Activated CD8-positive, alpha-beta T cell treated with anti-CD3 and anti-CD28 coated beads for 36 hours (primary cell): ENCODE measurements at regions not wholly inside any gene's neighbourhood (a gene's known extent, or its start where the extent isn't known, plus 50 kb on each side); places are given as distances from the start of the nearest gene placed in this dataset.

Experiments
- ATAC-seq: fragments of 200-7000 bp; cut with Tn5 transposase; one replicate; pipeline ENCODE4 v1.10.0; 2021; ENCODE audit warnings: mild to moderate bottlenecking, moderate library complexity
- CTCF ChIA-PET: fragments of 350-600 bp; sonication (Branson Sonifier 250); formaldehyde crosslinking; loops from one replicate; lab custom pipeline; 2021; ENCODE audit warnings: antibody characterized with exemption; lab: Charles Lee
- POLR2A ChIA-PET: fragments of 350-600 bp; sonication (Branson Sonifier 250); formaldehyde crosslinking; loops from one replicate; lab custom pipeline; 2021; ENCODE audit warnings: antibody characterized with exemption; lab: Charles Lee
- DNase-seq: peaks from one replicate; pipeline ENCODE4 v3.0.0-alpha.2; 2020
- H3K27ac Mint-ChIP-seq: one replicate; pipeline ENCODE4 v1.8.0; 2021; ENCODE audit warnings: mild to moderate bottlenecking, mixed read lengths
- H3K27me3 Mint-ChIP-seq: one replicate; pipeline ENCODE4 v1.8.0; 2021; ENCODE audit warnings: mixed read lengths
- H3K36me3 Mint-ChIP-seq: one replicate; pipeline ENCODE4 v1.8.0; 2021; ENCODE audit warnings: low read depth, mixed read lengths
- H3K4me1 Mint-ChIP-seq: one replicate; pipeline ENCODE4 v1.8.0; 2021; ENCODE audit warnings: low read depth, mixed read lengths
- H3K4me3 Mint-ChIP-seq: one replicate; pipeline ENCODE4 v1.8.0; 2021; ENCODE audit warnings: mild to moderate bottlenecking, moderate library complexity, mixed read lengths
- H3K9me3 Mint-ChIP-seq: one replicate; pipeline ENCODE4 v1.8.0; 2021; ENCODE audit warnings: mixed read lengths
- CTCF ChIP-seq: fragments of 200-600 bp; IDR thresholded peaks from one replicate; pipeline ENCODE4 v1.8.0; 2022; ENCODE audit warnings: antibody characterized with exemption, mild to moderate bottlenecking
- intact Hi-C: fragments of 100-400 bp; cut with micrococcal nuclease; formaldehyde crosslinking; loops from one replicate; pipeline ENCODE4 v1.10.0; 2022

GRCh38 chr20:8935878-8936277 is 133.0 kb upstream of the PLCB4 start:
- DNase-seq = no peak
- Mint-ChIP-seq H3K4me1 (no peaks in the 10 kb centered on the region), H3K36me3 (no peaks in the 10 kb centered on the region), H3K9me3 (no peaks in the 10 kb centered on the region), H3K27me3 (no peaks in the 10 kb centered on the region), H3K27ac (no peak overlapping the region), H3K4me3 (no peak overlapping the region)
- POLR2A ChIA-PET = no interaction called here
- no peak for ATAC-seq
- CTCF ChIA-PET = no interaction called here
- intact Hi-C loops = no loop called here
- TF ChIP-seq CTCF = no peak

DNA sequence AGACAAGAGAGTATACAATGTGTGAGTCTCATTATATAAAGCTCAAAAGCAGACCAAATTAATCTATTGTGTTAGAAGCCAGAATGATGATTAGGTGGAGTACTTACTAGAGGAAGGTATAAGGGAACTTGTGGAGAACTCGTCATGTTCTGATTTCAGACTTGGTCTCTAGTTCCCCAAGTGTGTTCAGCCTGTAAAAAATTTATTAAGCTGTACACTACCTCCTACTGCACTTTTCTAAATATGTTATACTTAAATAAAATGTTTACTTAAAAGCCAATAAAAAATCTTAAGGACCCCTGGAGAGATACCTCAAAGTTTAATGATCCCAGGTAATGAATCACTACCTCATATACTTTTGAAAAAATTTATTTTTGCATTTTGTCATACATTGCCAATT is 130.4 kb upstream of the PLCB4 start:
- DNase-seq = no peak
- no peak for TF ChIP-seq CTCF
- ChIA-PET CTCF (no interaction called here), POLR2A (no interaction called here)
- no peaks in the 10 kb centered on the region for H3K27me3 Mint-ChIP-seq
- no peak overlapping the region for H3K27ac Mint-ChIP-seq
- no peak overlapping the region for H3K4me3 Mint-ChIP-seq
- H3K9me3 Mint-ChIP-seq = no peaks in the 10 kb centered on the region
- no peaks in the 10 kb centered on the region for H3K36me3 Mint-ChIP-seq
- H3K4me1 Mint-ChIP-seq = no peaks in the 10 kb centered on the region
- intact Hi-C loops = no loop called here
- ATAC-seq = no peak

GRCh38 chr20:8940326-8940725 is 128.6 kb upstream of the PLCB4 start:
- DNase-seq = no peak
- Mint-ChIP-seq H3K4me3 (no peak overlapping the region), H3K27me3 (no peaks in the 10 kb centered on the region), H3K4me1 (no peaks in the 10 kb centered on the region), H3K36me3 (no peaks in the 10 kb centered on the region), H3K27ac (no peak overlapping the region), H3K9me3 (no peaks in the 10 kb centered on the region)
- ChIA-PET CTCF (no interaction called here), POLR2A (no interaction called here)
- TF ChIP-seq CTCF = no peak
- no peak for ATAC-seq
- intact Hi-C loops = no loop called here

GRCh38 chr20:8943631-8944030 is 125.3 kb upstream of the PLCB4 start:
- no peaks in the 10 kb centered on the region for H3K9me3 Mint-ChIP-seq
- DNase-seq (no peak), ATAC-seq (no peak)
- no peak overlapping the region for H3K4me3 Mint-ChIP-seq
- no peaks in the 10 kb centered on the region for H3K27me3 Mint-ChIP-seq
- intact Hi-C loops = no loop called here
- H3K4me1 Mint-ChIP-seq = no peaks in the 10 kb centered on the region
- H3K27ac Mint-ChIP-seq = no peak overlapping the region
- no peaks in the 10 kb centered on the region for H3K36me3 Mint-ChIP-seq
- ChIA-PET POLR2A (no interaction called here), CTCF (no interaction called here)
- no peak for TF ChIP-seq CTCF

- intact Hi-C loops = no loop called here
- no peak overlapping the region for H3K27ac Mint-ChIP-seq
- POLR2A ChIA-PET = no interaction called here
- no peak for TF ChIP-seq CTCF
- no peak overlapping the region for H3K4me3 Mint-ChIP-seq
- no peak for DNase-seq
- no peaks in the 10 kb centered on the region for H3K27me3 Mint-ChIP-seq
- no peaks in the 10 kb centered on the region for H3K36me3 Mint-ChIP-seq
- CTCF ChIA-PET = no interaction called here
- no peaks in the 10 kb centered on the region for H3K4me1 Mint-ChIP-seq
- H3K9me3 Mint-ChIP-seq = no peaks in the 10 kb centered on the region
- ATAC-seq = no peak
Observed at GRCh38 chr20:8946036-8946940, 122.6 kb upstream of the PLCB4 start.
